ENCODE measurements at regions not wholly inside any gene's neighbourhood (a gene's known extent, or its start where the extent isn't known, plus 50 kb on each side); places are given as distances from the start of the nearest gene placed in this dataset.

DNA sequence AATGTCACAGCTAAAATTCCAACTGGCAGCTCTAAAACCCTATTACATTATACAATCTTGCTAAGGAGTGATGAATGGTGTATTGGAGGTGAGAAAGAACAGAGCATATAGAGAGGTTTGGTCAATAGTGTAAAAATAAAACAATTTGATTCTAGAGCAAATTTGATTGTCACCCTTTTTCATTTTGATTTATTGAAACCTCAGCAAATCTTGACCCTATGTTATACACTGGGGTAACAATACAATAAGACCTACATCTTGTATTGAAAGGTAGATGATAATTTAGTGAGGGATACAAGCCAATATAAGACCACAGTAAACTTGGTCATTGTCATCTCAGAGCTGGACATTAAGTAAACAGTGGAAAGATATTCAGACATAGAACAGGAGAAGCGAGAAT is 671.9 kb downstream of the IRS1 start:
- H3K4me1 ChIP-seq (ENCODE audit: insufficient read depth, low read length, severe bottlenecking), result no peaks in the 10 kb centered on the region
- no peak overlapping the region for H3K4me2 ChIP-seq (ENCODE audit: low read length)
- no peaks in the 10 kb centered on the region for H3K27me3 ChIP-seq (ENCODE audit: insufficient read depth, low read length)
- no peak overlapping the region for H3K4me3 ChIP-seq (ENCODE audit: low read depth, low read length, poor library complexity, severe bottlenecking)
- no peaks in the 10 kb centered on the region for H3K36me3 ChIP-seq (ENCODE audit: insufficient read depth, low read length)
- no peak overlapping the region for H3K27ac ChIP-seq (ENCODE audit: low read depth, low read length, poor library complexity, severe bottlenecking)
- TF ChIP-seq EZH2 (IDR thresholded peaks at IDR 0.05; ENCODE audit: borderline replicate concordance, low read length), result no peak
- TF ChIP-seq, protein P1, sequence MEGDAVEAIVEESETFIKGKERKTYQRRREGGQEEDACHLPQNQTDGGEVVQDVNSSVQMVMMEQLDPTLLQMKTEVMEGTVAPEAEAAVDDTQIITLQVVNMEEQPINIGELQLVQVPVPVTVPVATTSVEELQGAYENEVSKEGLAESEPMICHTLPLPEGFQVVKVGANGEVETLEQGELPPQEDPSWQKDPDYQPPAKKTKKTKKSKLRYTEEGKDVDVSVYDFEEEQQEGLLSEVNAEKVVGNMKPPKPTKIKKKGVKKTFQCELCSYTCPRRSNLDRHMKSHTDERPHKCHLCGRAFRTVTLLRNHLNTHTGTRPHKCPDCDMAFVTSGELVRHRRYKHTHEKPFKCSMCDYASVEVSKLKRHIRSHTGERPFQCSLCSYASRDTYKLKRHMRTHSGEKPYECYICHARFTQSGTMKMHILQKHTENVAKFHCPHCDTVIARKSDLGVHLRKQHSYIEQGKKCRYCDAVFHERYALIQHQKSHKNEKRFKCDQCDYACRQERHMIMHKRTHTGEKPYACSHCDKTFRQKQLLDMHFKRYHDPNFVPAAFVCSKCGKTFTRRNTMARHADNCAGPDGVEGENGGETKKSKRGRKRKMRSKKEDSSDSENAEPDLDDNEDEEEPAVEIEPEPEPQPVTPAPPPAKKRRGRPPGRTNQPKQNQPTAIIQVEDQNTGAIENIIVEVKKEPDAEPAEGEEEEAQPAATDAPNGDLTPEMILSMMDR (IDR thresholded peaks at IDR 0.05; ENCODE audit: low read length), result no peak
- H3K79me2 ChIP-seq (ENCODE audit: insufficient read depth, low read length), result no peaks in the 10 kb centered on the region
- no peaks in the 10 kb centered on the region for H3K9me3 ChIP-seq (ENCODE audit: low read length)
- no peak overlapping the region for H3K9ac ChIP-seq (ENCODE audit: low read length)
- H3K9me2 ChIP-seq (ENCODE audit: low read depth, low read length), result no peaks in the 10 kb centered on the region
- H2AFZ ChIP-seq (ENCODE audit: low read length), result no peak overlapping the region
- no peaks in the 10 kb centered on the region for H3F3A ChIP-seq (ENCODE audit: insufficient read depth, low read length)
- H4K20me1 ChIP-seq (ENCODE audit: insufficient read depth, low read length), result no peaks in the 10 kb centered on the region

DNA sequence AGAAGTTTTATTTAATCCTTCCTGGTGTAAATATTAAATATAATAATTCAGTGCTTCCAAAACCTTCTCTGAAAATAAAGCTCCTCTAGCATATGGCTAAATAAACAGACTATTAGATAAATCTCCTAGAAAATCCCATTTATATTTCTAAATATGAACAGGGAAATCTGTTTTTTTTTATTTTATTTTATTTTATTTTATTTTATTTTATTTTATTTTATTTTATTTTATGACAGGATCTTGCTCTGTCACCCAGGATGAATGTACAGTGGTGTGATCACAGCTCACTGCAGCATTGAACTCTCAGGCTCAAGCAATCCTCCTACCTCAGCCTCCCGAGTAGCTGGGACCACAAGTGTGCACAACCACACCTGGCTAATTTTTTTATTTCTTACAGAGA is 673.5 kb downstream of the IRS1 start:
- Histone ChIP-seq H4K20me1 (ENCODE audit: insufficient read depth, low read length) (no peaks in the 10 kb centered on the region), H3K9me2 (ENCODE audit: low read depth, low read length) (no peaks in the 10 kb centered on the region), H3K9me3 (ENCODE audit: low read length) (no peaks in the 10 kb centered on the region), H3K4me1 (ENCODE audit: insufficient read depth, low read length, severe bottlenecking) (no peaks in the 10 kb centered on the region), H3K4me3 (ENCODE audit: low read depth, low read length, poor library complexity, severe bottlenecking) (no peak overlapping the region), H3K27ac (ENCODE audit: low read depth, low read length, poor library complexity, severe bottlenecking) (no peak overlapping the region), H3K27me3 (ENCODE audit: insufficient read depth, low read length) (no peaks in the 10 kb centered on the region), H3K4me2 (ENCODE audit: low read length) (no peak overlapping the region), H2AFZ (ENCODE audit: low read length) (no peak overlapping the region), H3F3A (ENCODE audit: insufficient read depth, low read length) (no peaks in the 10 kb centered on the region), H3K36me3 (ENCODE audit: insufficient read depth, low read length) (no peaks in the 10 kb centered on the region), H3K9ac (ENCODE audit: low read length) (no peak overlapping the region), H3K79me2 (ENCODE audit: insufficient read depth, low read length) (no peaks in the 10 kb centered on the region)
- TF ChIP-seq, protein P1 (IDR thresholded peaks at IDR 0.05; ENCODE audit: low read length), result no peak
- TF ChIP-seq EZH2 (IDR thresholded peaks at IDR 0.05; ENCODE audit: borderline replicate concordance, low read length), result no peak

DNA sequence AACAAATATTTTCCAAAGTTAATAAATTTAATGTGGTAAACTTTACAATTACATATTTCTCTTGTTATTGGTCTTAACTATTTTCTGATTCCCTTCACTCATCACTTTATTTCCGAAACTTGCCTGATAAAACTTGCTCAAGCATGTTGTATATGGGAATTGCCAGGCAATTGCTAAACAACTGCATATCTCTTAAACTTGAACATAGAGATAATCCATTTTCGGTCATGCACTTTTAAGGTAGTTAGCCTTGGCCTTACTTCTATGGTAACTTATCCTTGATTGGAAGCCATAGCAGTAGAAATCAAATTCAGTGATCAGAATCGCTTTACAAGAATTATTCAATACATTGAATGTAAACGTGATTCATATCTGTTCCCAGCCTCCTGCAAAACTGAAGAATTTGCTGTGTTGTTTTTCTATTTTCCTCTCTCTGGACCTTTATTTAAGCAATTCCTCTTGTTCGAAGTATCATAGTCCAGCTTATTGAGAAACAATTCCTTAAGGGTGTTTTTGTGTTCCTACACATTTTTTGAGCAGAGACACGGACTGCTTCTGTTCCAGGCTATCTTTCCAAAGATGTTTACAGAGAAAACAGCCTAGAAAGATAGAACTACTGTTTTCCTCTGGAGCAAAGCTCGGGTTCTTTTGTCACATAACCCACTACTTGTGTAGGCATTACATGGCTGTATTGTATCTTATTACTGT is 674.3 kb downstream of the IRS1 start:
- no peaks in the 10 kb centered on the region for H3K27me3 ChIP-seq (ENCODE audit: insufficient read depth, low read length)
- H3K9ac ChIP-seq (ENCODE audit: low read length), result no peak overlapping the region
- no peaks in the 10 kb centered on the region for H3F3A ChIP-seq (ENCODE audit: insufficient read depth, low read length)
- no peaks in the 10 kb centered on the region for H3K79me2 ChIP-seq (ENCODE audit: insufficient read depth, low read length)
- H3K4me1 ChIP-seq (ENCODE audit: insufficient read depth, low read length, severe bottlenecking), result no peaks in the 10 kb centered on the region
- no peaks in the 10 kb centered on the region for H3K9me2 ChIP-seq (ENCODE audit: low read depth, low read length)
- H4K20me1 ChIP-seq (ENCODE audit: insufficient read depth, low read length), result no peaks in the 10 kb centered on the region
- no peak overlapping the region for H2AFZ ChIP-seq (ENCODE audit: low read length)
- no peak for TF ChIP-seq EZH2 (IDR thresholded peaks at IDR 0.05; ENCODE audit: borderline replicate concordance, low read length)
- TF ChIP-seq, protein P1 (IDR thresholded peaks at IDR 0.05; ENCODE audit: low read length), result no peak
- H3K9me3 ChIP-seq (ENCODE audit: low read length), result no peaks in the 10 kb centered on the region
- no peaks in the 10 kb centered on the region for H3K36me3 ChIP-seq (ENCODE audit: insufficient read depth, low read length)
- no peak overlapping the region for H3K4me2 ChIP-seq (ENCODE audit: low read length)
- H3K4me3 ChIP-seq (ENCODE audit: low read depth, low read length, poor library complexity, severe bottlenecking), result no peak overlapping the region
- no peak overlapping the region for H3K27ac ChIP-seq (ENCODE audit: low read depth, low read length, poor library complexity, severe bottlenecking)

All from OCI-LY1 (cell line).